Neural cell (in vitro differentiated cells): ENCODE measurements at regions not wholly inside any gene's neighbourhood (a gene's known extent, or its start where the extent isn't known, plus 50 kb on each side); places are given as distances from the start of the nearest gene placed in this dataset.

Experiments
- H2AFZ ChIP-seq: fragments of 200-600, 300-800 bp; sonication (generic), shearing (Covaris generic); 2 replicates; pipeline ENCODE4 v1.6.0; 2014; ENCODE audit warnings: low read depth, mild to moderate bottlenecking, antibody characterized with exemption, low read length, moderate library complexity
- H3F3A ChIP-seq: fragments of 200-600 bp; shearing (Covaris generic); 2 replicates; pipeline ENCODE4 v1.6.1; 2016; ENCODE audit warnings: mild to moderate bottlenecking, moderate library complexity, mixed read lengths, antibody characterized with exemption, low read length; ENCODE audit not compliant: insufficient read depth, poor library complexity, severe bottlenecking
- H3K27ac ChIP-seq: fragments of 200-600, 300-800 bp; sonication (generic), shearing (Covaris generic); 2 replicates; pipeline ENCODE4 v1.5.1; 2014; ENCODE audit warnings: mild to moderate bottlenecking, low read length, moderate library complexity
- H3K27me3 ChIP-seq: fragments of 300-800, 200-600 bp; sonication (generic), shearing (Covaris generic); 2 replicates; pipeline ENCODE4 v1.6.0; 2014; ENCODE audit warnings: mild to moderate bottlenecking, low read depth, low read length, moderate library complexity; ENCODE audit not compliant: insufficient read depth
- H3K36me3 ChIP-seq: fragments of 300-800, 200-600 bp; sonication (generic), shearing (Covaris generic); 2 replicates; pipeline ENCODE4 v1.5.1; 2014; ENCODE audit warnings: mild to moderate bottlenecking, antibody characterized with exemption, low read length, moderate library complexity; ENCODE audit not compliant: insufficient read depth
- H3K4me2 ChIP-seq: fragments of 300-800, 200-600 bp; sonication (generic), shearing (Covaris generic); 2 replicates; pipeline ENCODE4 v1.6.0; 2014; ENCODE audit warnings: mild to moderate bottlenecking, low read length
- H3K4me3 ChIP-seq: fragments of 300-800, 200-600 bp; sonication (generic), shearing (Covaris generic); 2 replicates; pipeline ENCODE4 v1.5.1; 2014; ENCODE audit warnings: mild to moderate bottlenecking, low read length, moderate library complexity
- H3K79me2 ChIP-seq: fragments of 200-600 bp; shearing (Covaris generic); replicated peaks from 2 replicates; pipeline ENCODE4 v1.6.0; 2014; ENCODE audit warnings: mild to moderate bottlenecking, low read length, moderate library complexity; ENCODE audit not compliant: insufficient read depth
- H3K9ac ChIP-seq: fragments of 300-800, 200-600 bp; sonication (generic), shearing (Covaris generic); 2 replicates; pipeline ENCODE4 v1.6.1; 2016; ENCODE audit warnings: mild to moderate bottlenecking, low read length, mixed read lengths
- H3K9me2 ChIP-seq: fragments of 200-600 bp; shearing (Covaris generic); 2 replicates; pipeline ENCODE4 v1.6.1; 2016; ENCODE audit warnings: mild to moderate bottlenecking, low read length, mixed read lengths; ENCODE audit not compliant: insufficient read depth
- H3K9me3 ChIP-seq: fragments of 200-600, 300-800 bp; sonication (generic), shearing (Covaris generic); 2 replicates; pipeline ENCODE4 v1.6.1; 2016; ENCODE audit warnings: mild to moderate bottlenecking, mixed run types, low read length, moderate library complexity, mixed read lengths
- H4K20me1 ChIP-seq: fragments of 200-600 bp; shearing (Covaris generic); 2 replicates; pipeline ENCODE4 v1.6.1; 2016; ENCODE audit warnings: mild to moderate bottlenecking, mixed run types; ENCODE audit not compliant: insufficient read depth
- CTCF ChIP-seq: fragments of 450-650 bp; IDR thresholded peaks from 2 replicates; pipeline ENCODE4 v1.5.1; 2014; ENCODE audit warnings: antibody characterized with exemption, mild to moderate bottlenecking, moderate library complexity; ENCODE audit not compliant: poor library complexity, severe bottlenecking
- EP300 ChIP-seq: fragments of 450-650 bp; conservative IDR thresholded peaks from 2 replicates; pipeline ENCODE4 v1.6.1; 2014; ENCODE audit warnings: antibody characterized with exemption, mild to moderate bottlenecking, moderate library complexity; ENCODE audit not compliant: poor library complexity, severe bottlenecking
- EZH2 ChIP-seq: fragments of 200-600, 300-800 bp; shearing (Covaris generic), sonication (generic); IDR thresholded peaks from 2 replicates; pipeline ENCODE4 v1.6.1; 2014; ENCODE audit warnings: antibody characterized with exemption, low read length, borderline replicate concordance, mild to moderate bottlenecking; ENCODE audit not compliant: insufficient read depth, poor library complexity, severe bottlenecking
- MXI1 ChIP-seq: fragments of 450-650 bp; conservative IDR thresholded peaks from 2 replicates; pipeline ENCODE4 v1.6.1; 2014; ENCODE audit warnings: antibody characterized with exemption, mild to moderate bottlenecking; ENCODE audit not compliant: poor library complexity, severe bottlenecking
- POLR2AphosphoS5 ChIP-seq: IDR thresholded peaks from 2 replicates; pipeline ENCODE4 v1.6.1; 2012
- RAD21 ChIP-seq: fragments of 450-650 bp; conservative IDR thresholded peaks from 2 replicates; pipeline ENCODE4 v1.6.1; 2014; ENCODE audit warnings: antibody characterized with exemption, mild to moderate bottlenecking, moderate library complexity
- REST ChIP-seq: IDR thresholded peaks from 2 replicates; pipeline ENCODE4 v1.6.1; 2012; ENCODE audit warnings: borderline replicate concordance
- SMC3 ChIP-seq: fragments of 450-650 bp; conservative IDR thresholded peaks from 2 replicates; pipeline ENCODE4 v1.6.1; 2014; ENCODE audit warnings: antibody characterized with exemption, mild to moderate bottlenecking, moderate library complexity; ENCODE audit not compliant: poor library complexity
- TAF1 ChIP-seq: IDR thresholded peaks from 2 replicates; pipeline ENCODE4 v1.6.1; 2012; ENCODE audit warnings: low read depth

GRCh38 chr15:56804279-56804678, 71.0 kb upstream of the ZNF280D start:
- no peaks in the 10 kb centered on the region for H3K79me2 ChIP-seq
- no peak overlapping the region for H2AFZ ChIP-seq
- no peak overlapping the region for H3K9ac ChIP-seq
- no peaks in the 10 kb centered on the region for H3K27me3 ChIP-seq
- TF ChIP-seq TAF1: no peak
- no peak for TF ChIP-seq EP300
- TF ChIP-seq EZH2: no peak
- no peak for TF ChIP-seq RAD21
- TF ChIP-seq MXI1: no peak
- TF ChIP-seq CTCF: no peak
- TF ChIP-seq REST: no peak
- no peak for TF ChIP-seq POLR2AphosphoS5
- TF ChIP-seq SMC3: no peak
- no peaks in the 10 kb centered on the region for H4K20me1 ChIP-seq
- H3K36me3 ChIP-seq: no peaks in the 10 kb centered on the region
- peaks cover 10% of the 10 kb centered on the region for H3K9me3 ChIP-seq
- H3K27ac ChIP-seq: no peak overlapping the region
- no peak overlapping the region for H3K4me2 ChIP-seq
- no peaks in the 10 kb centered on the region for H3K9me2 ChIP-seq
- no peaks in the 10 kb centered on the region for H3F3A ChIP-seq
- H3K4me3 ChIP-seq: no peak overlapping the region

- no peaks in the 10 kb centered on the region for H3K36me3 ChIP-seq
Observed at GRCh38 chr15:56802161-56802560, 68.9 kb upstream of the ZNF280D start.

More at GRCh38 chr15:56802161-56802560, 68.9 kb upstream of the ZNF280D start:
- no peak overlapping the region for H3K9ac ChIP-seq
- H3K4me2 ChIP-seq: no peak overlapping the region
- H3K9me2 ChIP-seq: no peaks in the 10 kb centered on the region
- H3F3A ChIP-seq: no peaks in the 10 kb centered on the region
- no peaks in the 10 kb centered on the region for H3K27me3 ChIP-seq
- no peak overlapping the region for H3K4me3 ChIP-seq
- H3K27ac ChIP-seq: no peak overlapping the region
- no peaks in the 10 kb centered on the region for H4K20me1 ChIP-seq
- no peaks in the 10 kb centered on the region for H3K9me3 ChIP-seq
- no peak overlapping the region for H2AFZ ChIP-seq
- no peaks in the 10 kb centered on the region for H3K79me2 ChIP-seq
- TF ChIP-seq MXI1: no peak
- TF ChIP-seq POLR2AphosphoS5: no peak
- no peak for TF ChIP-seq SMC3
- TF ChIP-seq REST: no peak
- TF ChIP-seq CTCF: no peak
- TF ChIP-seq EZH2: no peak
- TF ChIP-seq EP300: no peak
- TF ChIP-seq RAD21: no peak
